DND-41 (cell line): ENCODE measurements at regions not wholly inside any gene's neighbourhood (a gene's known extent, or its start where the extent isn't known, plus 50 kb on each side); places are given as distances from the start of the nearest gene placed in this dataset.

ENCODE experiments used
- CTCF ChIP-seq: IDR thresholded peaks from 2 replicates; pipeline ENCODE4 v1.5.1; 2012; ENCODE audit warnings: borderline replicate concordance, low read length, moderate library complexity, mild to moderate bottlenecking; ENCODE audit not compliant: poor library complexity, severe bottlenecking; ENCODE audit errors: extremely low read depth
- EZH2 ChIP-seq: IDR thresholded peaks from 3 replicates; pipeline ENCODE4 v1.6.1; 2012; ENCODE audit warnings: borderline replicate concordance, low read depth, mild to moderate bottlenecking, moderate library complexity, low read length, inconsistent platforms; ENCODE audit not compliant: severe bottlenecking

GRCh38 chr3:182240474-182240873 lies 528.7 kb downstream of the SOX2 start:
- TF ChIP-seq CTCF (no peak), EZH2 (no peak)
